H1 (cell line): ENCODE measurements at regions not wholly inside any gene's neighbourhood (a gene's known extent, or its start where the extent isn't known, plus 50 kb on each side); places are given as distances from the start of the nearest gene placed in this dataset.

Experiments used
- BACH1 ChIP-seq: IDR thresholded peaks from 2 replicates; pipeline ENCODE4 v1.6.1; 2012; ENCODE audit warnings: low read length, improper control_type of control experiment
- CTCF ChIP-seq, 3 experiments: IDR thresholded peaks; 1 replicate in 2 of 3; 2 replicates in 1 of 3; pipeline versions ENCODE4 v1.5.1 to v1.6.1; 2011; ENCODE audit warnings: low read length in 3 of 3, mild to moderate bottlenecking in 3 of 3, inconsistent platforms in 2 of 3, low read depth in 1 of 3, moderate library complexity in 1 of 3; ENCODE audit not compliant: insufficient read depth in 1 of 3; ENCODE audit errors: control extremely low read depth in 1 of 3
- EP300 ChIP-seq, 2 experiments: IDR thresholded peaks; 1 replicate in 1 of 2; 2 replicates in 1 of 2; pipeline ENCODE4 v1.6.1; 2011 to 2012; ENCODE audit warnings: low read depth in 2 of 2, low read length in 2 of 2, mild to moderate bottlenecking in 2 of 2, borderline replicate concordance in 1 of 2, inconsistent platforms in 1 of 2, moderate library complexity in 1 of 2
- EZH2 ChIP-seq: fragments of 200-600 bp; sonication (generic); IDR thresholded peaks from 2 replicates; pipeline ENCODE4 v1.7.1; 2012; ENCODE audit warnings: low read depth, mild to moderate bottlenecking, moderate library complexity, low read length, inconsistent platforms; ENCODE audit not compliant: severe bottlenecking
- POLR2A ChIP-seq, 2 experiments: IDR thresholded peaks; 1 replicate in 1 of 2; 2 replicates in 1 of 2; pipeline ENCODE4 v1.6.1; 2011; ENCODE audit warnings: low read depth in 2 of 2, low read length in 2 of 2, mild to moderate bottlenecking in 2 of 2; ENCODE audit errors: control extremely low read depth in 1 of 2
- SRF ChIP-seq: IDR thresholded peaks from 2 replicates; pipeline ENCODE4 v1.6.1; 2011; ENCODE audit warnings: mild to moderate bottlenecking, low read depth, low read length, moderate library complexity
- USF2 ChIP-seq: IDR thresholded peaks from 2 replicates; pipeline ENCODE4 v1.6.1; 2011; ENCODE audit warnings: low read length, improper control_type of control experiment

GRCh38 chr13:29688193-29688592 is 92.7 kb upstream of the SLC7A1 start:
- TF ChIP-seq SRF (no peak), EP300 (IDR thresholded peaks at IDR 0.05; ENCODE audit: borderline replicate concordance in 1 of 2, low read depth in 2 of 2, low read length in 2 of 2) (no peak), BACH1 (no peak), POLR2A (IDR thresholded peaks at IDR 0.05; ENCODE audit: control extremely low read depth in 1 of 2, low read depth in 2 of 2, low read length in 2 of 2) (no peak), CTCF (IDR thresholded peaks at IDR 0.05; ENCODE audit: control extremely low read depth in 1 of 3, insufficient read depth in 1 of 3, low read depth in 1 of 3, low read length in 3 of 3) (no peak), USF2 (no peak), EZH2 (no peak)
